Large intestine (tissue), 3 donors: ENCODE measurements at regions not wholly inside any gene's neighbourhood (a gene's known extent, or its start where the extent isn't known, plus 50 kb on each side); places are given as distances from the start of the nearest gene placed in this dataset.

Source experiments
- DNase-seq, 2 donors: peaks; one replicate each; pipeline versions ENCODE4 v3.0.0 to v3.0.0-alpha.2; 2013
- H3K27ac ChIP-seq: one replicate; pipeline ENCODE4 v1.5.1; 2013; ENCODE audit warnings: low read length
- H3K27me3 ChIP-seq: 2 replicates; pipeline ENCODE4 v1.6.1; 2013; ENCODE audit warnings: low read length; ENCODE audit not compliant: control insufficient read depth, insufficient read depth
- H3K36me3 ChIP-seq: 2 replicates; pipeline ENCODE4 v1.6.1; 2013; ENCODE audit warnings: low read length; ENCODE audit not compliant: control insufficient read depth, insufficient read depth
- H3K4me1 ChIP-seq: one replicate; pipeline ENCODE4 v1.6.1; 2013; ENCODE audit warnings: low read length; ENCODE audit not compliant: control insufficient read depth, insufficient read depth
- H3K4me3 ChIP-seq: one replicate; pipeline ENCODE4 v1.5.1; 2013; ENCODE audit warnings: low read length
- H3K9me3 ChIP-seq: one replicate; pipeline ENCODE4 v1.6.1; 2013; ENCODE audit warnings: mild to moderate bottlenecking, low read depth, low read length, moderate library complexity; ENCODE audit not compliant: control insufficient read depth
- WGBS: methylation state at CpG from one replicate; pipeline ENCODE4 v1.1.5; 2013; ENCODE audit warnings: low lambda C conversion rate; ENCODE audit not compliant: insufficient coverage; 5-methylcytosine and 5-hydroxymethylcytosine counted together

DNA sequence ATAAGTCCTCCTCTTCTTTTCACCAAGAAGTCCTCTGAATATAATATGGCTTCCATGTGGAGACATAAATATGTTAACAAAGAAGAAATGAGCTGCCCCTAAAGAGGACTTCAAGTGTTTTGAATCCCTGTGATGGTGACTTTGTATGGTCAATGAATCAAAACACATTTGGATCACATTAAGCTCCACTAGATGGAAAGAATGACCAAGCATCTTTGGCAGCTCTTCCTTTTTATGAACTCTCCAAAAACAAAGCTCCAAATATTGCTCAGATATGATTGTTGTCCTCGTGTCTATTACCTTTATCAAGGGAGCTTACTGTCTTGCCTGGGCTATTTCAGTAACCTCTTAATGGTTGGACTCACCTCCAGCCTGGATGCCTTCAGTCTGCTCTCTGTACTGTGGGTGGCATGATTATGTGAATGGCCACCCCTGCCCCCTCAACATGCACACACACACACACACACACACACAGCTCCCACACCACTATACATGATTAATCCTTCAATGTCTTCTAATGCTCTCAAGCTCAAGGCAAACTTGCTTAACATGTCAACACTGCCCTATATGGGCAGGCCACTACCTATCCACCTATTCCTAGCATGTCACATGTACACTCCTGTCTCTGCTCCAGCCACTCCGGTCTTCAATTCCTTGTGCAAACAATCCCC, 346.6 kb upstream of the SALL1 start:
- 60% methylated on average over 1 of the region's 2 CpGs for WGBS
- Histone ChIP-seq H3K4me3 (no peak overlapping the region), H3K36me3 (no peaks in the 10 kb centered on the region), H3K9me3 (no peaks in the 10 kb centered on the region), H3K27me3 (no peaks in the 10 kb centered on the region), H3K27ac (no peak overlapping the region), H3K4me1 (no peaks in the 10 kb centered on the region)
- DNase-seq: no peak

DNA sequence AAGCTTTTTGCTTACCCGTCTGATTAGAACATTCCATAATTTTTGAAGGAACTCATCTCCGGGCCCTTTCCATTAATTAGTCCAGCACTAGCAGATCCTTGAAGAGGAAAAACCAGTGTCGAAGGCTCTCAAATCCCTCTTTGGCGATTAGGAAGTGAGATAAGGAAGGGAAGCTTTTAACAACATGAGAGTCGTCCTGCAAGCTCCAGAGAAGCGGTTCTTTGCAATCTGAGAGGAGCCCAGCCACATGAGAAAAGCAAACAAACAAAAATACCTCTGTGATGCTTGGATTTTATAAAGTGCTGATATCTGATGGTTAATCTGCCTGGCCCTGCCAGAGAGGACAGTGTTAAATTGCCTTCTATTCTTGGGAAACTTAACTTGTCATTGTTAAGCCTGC, 339.8 kb upstream of the SALL1 start:
- no peaks in the 10 kb centered on the region for H3K4me1 ChIP-seq
- H3K27me3 ChIP-seq: no peaks in the 10 kb centered on the region
- DNase-seq: no peak
- H3K9me3 ChIP-seq: no peaks in the 10 kb centered on the region
- 40% methylated on average over 1 of the region's 6 CpGs for WGBS
- no peak overlapping the region for H3K27ac ChIP-seq
- H3K4me3 ChIP-seq: no peak overlapping the region
- H3K36me3 ChIP-seq: no peaks in the 10 kb centered on the region

DNA sequence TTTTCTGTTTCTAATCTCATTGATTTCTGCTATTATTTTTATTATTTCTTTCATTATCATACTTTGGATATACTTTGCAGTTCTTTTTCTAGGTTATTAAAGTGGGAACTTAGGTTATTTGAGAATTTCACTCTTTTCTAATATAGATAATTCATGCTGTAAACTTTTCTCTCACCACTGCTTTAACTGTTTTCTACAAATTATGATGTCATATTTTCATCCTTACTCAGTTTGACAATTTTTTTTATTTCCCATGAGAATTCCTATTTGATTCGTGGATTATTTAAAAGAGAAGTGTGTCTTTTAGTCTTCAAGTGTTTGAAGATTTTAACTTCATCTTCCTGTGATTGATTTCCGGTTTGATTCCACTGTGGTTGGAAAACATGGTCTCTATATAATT, 336.8 kb upstream of the SALL1 start:
- H3K27ac ChIP-seq: no peak overlapping the region
- DNase-seq: no peak
- 78% methylated on average over 2 of the region's 2 CpGs for WGBS
- no peaks in the 10 kb centered on the region for H3K4me1 ChIP-seq
- H3K9me3 ChIP-seq: no peaks in the 10 kb centered on the region
- H3K27me3 ChIP-seq: no peaks in the 10 kb centered on the region
- no peaks in the 10 kb centered on the region for H3K36me3 ChIP-seq
- no peak overlapping the region for H3K4me3 ChIP-seq

DNA sequence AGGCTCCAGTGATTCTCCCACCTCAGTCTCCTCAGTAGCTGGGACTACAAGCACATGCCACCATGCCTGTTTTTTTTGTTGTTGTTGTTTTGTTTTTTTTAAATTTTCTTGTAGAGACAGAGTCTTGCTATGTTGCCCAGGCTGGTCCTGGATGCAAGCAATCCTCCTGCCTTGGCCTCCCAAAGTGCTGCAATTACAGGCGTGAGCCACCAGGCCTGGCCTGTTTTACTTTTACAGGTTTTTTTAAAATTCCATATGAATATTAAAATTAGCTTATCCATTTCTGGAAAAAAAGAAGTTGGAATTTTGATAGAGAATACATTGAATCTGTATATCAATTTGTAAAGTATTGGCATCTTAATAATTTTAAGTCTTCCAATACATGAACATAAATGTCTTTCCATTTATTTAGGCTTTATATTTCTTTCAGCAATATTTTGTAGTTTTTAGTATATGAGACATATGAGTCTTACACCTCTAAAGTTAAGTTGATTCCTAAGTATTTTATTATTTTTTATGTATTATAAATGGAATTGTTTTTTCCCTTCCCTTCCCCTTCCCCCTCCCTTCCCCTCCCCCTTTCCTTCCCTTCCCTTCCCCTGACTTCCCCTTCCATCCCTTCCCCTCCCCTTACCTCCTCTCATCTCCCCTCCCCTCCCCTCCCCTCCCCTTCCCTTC, 323.5 kb upstream of the SALL1 start:
- H3K27me3 ChIP-seq: no peaks in the 10 kb centered on the region
- no peak overlapping the region for H3K4me3 ChIP-seq
- no peaks in the 10 kb centered on the region for H3K9me3 ChIP-seq
- H3K36me3 ChIP-seq: no peaks in the 10 kb centered on the region
- no peak overlapping the region for H3K27ac ChIP-seq
- no peaks in the 10 kb centered on the region for H3K4me1 ChIP-seq
- WGBS: no CpG with 5 or more reads among the region's 1 CpG
- no peak for DNase-seq

DNA sequence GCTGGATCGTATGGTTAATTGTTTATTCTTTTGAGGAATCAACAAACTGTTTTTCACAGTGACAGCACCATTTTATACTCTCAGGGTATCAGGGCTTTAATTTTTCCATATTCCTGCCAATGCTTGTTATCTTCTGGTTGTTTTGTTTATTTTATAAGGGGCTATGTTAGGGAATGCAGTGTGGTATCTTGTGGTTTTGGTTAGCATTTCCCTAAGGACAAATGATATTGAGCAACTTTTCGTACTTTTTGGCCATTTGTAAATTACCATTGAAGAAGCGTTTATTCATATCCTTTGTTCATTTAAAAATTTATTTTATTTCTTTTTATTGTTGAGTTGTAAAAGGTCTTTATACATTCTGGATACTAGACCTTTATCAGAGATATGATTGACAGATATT, 322.0 kb upstream of the SALL1 start:
- no peak for DNase-seq
- H3K27ac ChIP-seq: no peak overlapping the region
- no peaks in the 10 kb centered on the region for H3K27me3 ChIP-seq
- H3K4me3 ChIP-seq: no peak overlapping the region
- no peaks in the 10 kb centered on the region for H3K9me3 ChIP-seq
- H3K36me3 ChIP-seq: no peaks in the 10 kb centered on the region
- H3K4me1 ChIP-seq: no peaks in the 10 kb centered on the region
- WGBS: 100% methylated on average over 3 of the region's 3 CpGs

DNA sequence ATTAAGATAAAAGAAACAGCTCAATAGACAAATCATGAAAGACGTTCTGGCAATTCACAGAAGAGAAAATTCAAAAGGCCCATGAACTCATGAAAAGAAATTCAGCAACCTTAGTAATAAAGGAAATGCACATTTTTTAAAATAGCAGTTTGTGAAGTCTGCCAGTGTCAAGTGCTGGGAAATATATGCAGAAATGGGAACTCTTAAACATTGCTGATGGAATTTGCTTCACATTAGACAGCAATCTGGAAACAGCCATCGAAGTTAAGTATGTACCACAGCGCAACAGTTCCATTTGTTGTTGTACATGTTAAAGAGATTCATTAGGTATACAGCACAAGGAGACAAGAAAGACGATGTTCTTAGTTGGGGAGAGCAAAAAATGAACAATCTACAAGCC, 319.4 kb upstream of the SALL1 start:
- 48% methylated on average over 2 of the region's 4 CpGs for WGBS

DNA sequence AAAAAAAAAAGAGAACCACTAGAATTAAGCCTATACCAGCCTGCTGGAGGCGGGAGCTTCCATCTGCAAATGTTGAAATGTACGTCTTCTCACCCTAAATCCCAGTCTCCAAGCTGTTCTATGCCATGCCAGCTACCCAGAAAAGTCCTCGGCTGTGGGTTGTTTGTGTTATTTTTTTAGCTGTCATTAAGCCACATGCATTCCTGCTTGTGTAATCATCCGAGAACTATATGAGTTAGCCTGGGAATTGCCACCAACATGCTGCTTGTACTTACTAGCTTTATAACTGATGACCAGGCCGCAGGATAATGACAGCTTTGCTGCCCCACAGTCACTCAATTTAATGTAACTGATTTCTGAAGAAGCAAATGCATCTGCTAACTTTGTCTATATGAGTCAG, 313.9 kb upstream of the SALL1 start:
- no peak for DNase-seq
- no peaks in the 10 kb centered on the region for H3K27me3 ChIP-seq
- H3K9me3 ChIP-seq: no peaks in the 10 kb centered on the region
- no peaks in the 10 kb centered on the region for H3K36me3 ChIP-seq
- no peaks in the 10 kb centered on the region for H3K4me1 ChIP-seq
- no peak overlapping the region for H3K4me3 ChIP-seq
- WGBS: 100% methylated on average over 1 of the region's 5 CpGs
- no peak overlapping the region for H3K27ac ChIP-seq

More for the DNA sequence above, 319.4 kb upstream of the SALL1 start:
- no peaks in the 10 kb centered on the region for H3K4me1 ChIP-seq
- H3K36me3 ChIP-seq: no peaks in the 10 kb centered on the region
- no peak overlapping the region for H3K4me3 ChIP-seq
- no peak for DNase-seq
- no peaks in the 10 kb centered on the region for H3K9me3 ChIP-seq
- H3K27ac ChIP-seq: no peak overlapping the region
- no peaks in the 10 kb centered on the region for H3K27me3 ChIP-seq

DNA sequence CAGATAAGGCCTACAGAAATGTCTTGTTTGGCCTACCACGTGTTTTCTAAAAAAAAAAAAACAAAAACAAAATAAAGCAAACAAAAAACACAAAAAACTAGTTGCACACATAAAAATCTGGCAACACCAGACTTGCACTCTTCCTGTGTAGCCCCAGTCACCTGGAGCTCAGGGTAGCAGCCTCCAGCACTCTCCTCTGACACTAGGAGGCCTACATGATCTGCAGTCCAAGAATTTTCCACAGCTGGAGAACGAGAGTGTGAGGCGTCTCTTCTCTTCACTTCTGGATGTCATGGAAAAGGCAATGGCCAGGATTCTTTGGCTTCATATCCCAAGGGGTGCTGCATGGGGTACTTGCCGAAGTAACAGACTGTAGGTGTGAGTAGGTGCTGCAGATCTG, 310.2 kb upstream of the SALL1 start:
- H3K27ac ChIP-seq: no peak overlapping the region
- H3K36me3 ChIP-seq: no peaks in the 10 kb centered on the region
- H3K4me1 ChIP-seq: no peaks in the 10 kb centered on the region
- no peak overlapping the region for H3K4me3 ChIP-seq
- DNase-seq: no peak
- 57% methylated on average over 1 of the region's 4 CpGs for WGBS
- no peaks in the 10 kb centered on the region for H3K9me3 ChIP-seq
- no peaks in the 10 kb centered on the region for H3K27me3 ChIP-seq

DNA sequence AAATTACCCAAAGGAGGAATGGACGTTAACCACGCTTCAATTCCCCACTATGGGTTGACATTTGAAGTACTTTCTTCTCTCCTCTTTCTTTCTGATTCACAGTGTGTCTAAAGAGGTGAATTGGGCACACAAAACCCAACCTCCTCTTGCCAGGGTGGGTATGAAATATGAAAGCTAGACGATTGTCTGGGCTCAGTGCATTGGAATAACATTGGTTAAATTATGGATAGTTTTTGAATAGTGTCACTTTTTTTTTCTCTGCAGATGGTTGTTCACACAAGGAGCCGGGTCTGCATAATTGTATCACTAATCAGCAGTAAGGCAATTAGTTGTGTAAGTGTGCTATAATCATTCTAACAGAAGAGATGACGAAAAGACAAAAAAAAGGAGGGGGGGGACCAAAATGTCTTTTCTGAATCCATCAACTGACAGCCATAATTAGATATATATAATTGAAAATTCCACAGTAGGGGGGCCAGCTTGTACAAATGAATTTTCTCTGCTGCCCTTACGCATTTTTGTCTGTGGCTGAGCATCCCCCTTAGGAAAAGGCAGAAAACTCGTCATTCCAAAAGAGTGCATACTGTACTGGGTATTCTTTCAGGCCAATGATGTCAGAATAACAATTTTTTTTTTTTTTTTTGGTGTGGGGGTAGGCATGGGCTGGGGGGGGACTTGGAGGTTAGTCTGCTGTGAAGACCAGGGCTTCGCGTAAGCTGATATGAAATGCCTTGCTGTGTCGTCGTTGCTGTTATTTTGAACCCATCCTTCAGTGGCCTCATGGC, 307.5 kb upstream of the SALL1 start:
- no peaks in the 10 kb centered on the region for H3K9me3 ChIP-seq
- no peak overlapping the region for H3K4me3 ChIP-seq
- H3K36me3 ChIP-seq: no peaks in the 10 kb centered on the region
- no peak overlapping the region for H3K27ac ChIP-seq
- H3K4me1 ChIP-seq: no peaks in the 10 kb centered on the region
- H3K27me3 ChIP-seq: no peaks in the 10 kb centered on the region
- no peak for DNase-seq
- 100% methylated on average over 1 of the region's 11 CpGs for WGBS

DNA sequence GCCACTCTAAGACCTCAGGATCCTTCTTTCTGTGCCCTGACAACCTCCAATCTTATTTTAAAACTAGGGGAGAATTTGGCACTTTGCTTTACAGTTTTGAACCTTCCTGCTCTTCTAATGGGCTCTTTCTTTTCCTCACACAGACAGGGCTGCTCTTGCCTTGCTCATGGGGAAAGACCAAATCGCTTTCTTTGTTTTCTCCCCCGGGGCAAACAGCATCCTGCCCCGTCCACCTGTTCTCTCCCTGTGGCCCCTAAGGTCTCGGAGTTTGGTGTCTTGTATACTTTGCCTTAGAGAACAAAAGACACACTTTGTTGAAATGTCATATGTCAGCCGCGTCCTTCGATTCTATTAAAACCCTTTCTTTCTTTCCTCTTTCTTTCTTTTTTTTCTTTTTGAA, 306.7 kb upstream of the SALL1 start:
- Histone ChIP-seq H3K9me3 (no peaks in the 10 kb centered on the region), H3K4me3 (no peak overlapping the region), H3K36me3 (no peaks in the 10 kb centered on the region), H3K27ac (no peak overlapping the region), H3K27me3 (no peaks in the 10 kb centered on the region), H3K4me1 (no peaks in the 10 kb centered on the region)
- WGBS: 54% methylated on average over 2 of the region's 7 CpGs
- DNase-seq: no peak
